ENCODE measurements at regions not wholly inside any gene's neighbourhood (a gene's known extent, or its start where the extent isn't known, plus 50 kb on each side); places are given as distances from the start of the nearest gene placed in this dataset.

DNA sequence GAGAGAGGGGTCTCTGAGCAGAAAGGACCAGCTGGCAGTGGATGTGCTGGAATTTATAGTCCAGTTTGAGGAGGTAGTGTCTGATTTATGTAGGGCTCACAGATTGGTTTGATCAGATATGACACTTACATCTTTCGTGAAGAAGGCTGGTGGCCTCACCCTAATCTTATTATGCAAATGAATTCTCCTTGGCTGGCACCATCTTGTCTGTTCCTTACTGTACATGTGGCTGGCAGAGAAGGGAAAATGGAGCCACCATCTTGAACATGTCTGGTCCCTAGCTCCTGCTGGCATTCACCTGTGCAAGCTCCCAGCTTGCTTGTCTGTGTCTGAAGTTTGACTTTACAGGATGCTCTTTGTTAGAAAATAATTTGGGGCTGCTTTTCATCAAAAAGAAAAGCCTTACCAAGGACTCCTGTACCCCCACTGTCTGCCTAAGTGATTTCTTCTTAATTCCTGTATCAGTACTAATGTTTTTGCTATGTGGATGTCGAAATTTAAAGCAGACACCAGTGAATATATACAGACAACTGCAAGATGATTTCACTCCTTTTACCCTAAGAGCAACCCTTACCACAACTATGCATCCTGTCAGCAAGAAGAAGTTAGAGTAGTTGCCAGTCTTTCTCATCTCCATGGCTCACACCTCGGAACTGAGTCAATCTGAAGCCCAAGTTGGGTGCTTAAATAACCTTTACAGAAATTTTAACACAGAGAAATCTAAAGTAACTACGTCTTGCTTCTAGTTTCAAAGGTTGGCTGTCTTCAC lies 322.0 kb upstream of the SEMA3D start:
- DNase-seq (ENCODE audit: low read depth): peak; percentile 53

GRCh38 chr7:85498031-85498430 lies 311.2 kb upstream of the SEMA3D start:
- DNase-seq (ENCODE audit: low read depth): no peak

GRCh38 chr7:85489498-85489897 lies 302.6 kb upstream of the SEMA3D start:
- peak; percentile 79 for DNase-seq (ENCODE audit: low read depth)

- no peak for DNase-seq (ENCODE audit: low read depth)
Observed at GRCh38 chr7:85488406-85488805, 301.6 kb upstream of the SEMA3D start.

DNA sequence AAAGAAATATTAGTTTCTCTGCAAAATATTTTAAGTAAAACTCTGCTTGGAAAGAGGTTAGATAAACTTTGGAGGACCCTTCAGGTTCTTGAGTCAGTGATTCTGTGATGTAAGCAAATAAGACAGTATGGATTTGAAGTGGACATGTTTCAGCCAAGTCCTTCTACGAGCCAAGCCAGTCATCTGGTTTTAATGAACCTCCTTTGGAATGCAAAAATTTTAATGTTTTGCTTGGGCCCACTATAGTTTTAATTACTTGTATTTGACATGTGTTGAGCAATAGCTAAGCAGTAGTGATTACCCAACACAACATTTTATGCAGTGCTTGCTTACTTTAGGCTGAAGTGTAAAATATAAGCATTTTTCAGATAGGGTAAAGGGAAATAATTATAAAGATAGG lies 296.3 kb upstream of the SEMA3D start:
- peak; percentile 30 for DNase-seq (ENCODE audit: low read depth)

- no peak for DNase-seq (ENCODE audit: low read depth)
Observed at GRCh38 chr7:85480666-85481065, 293.8 kb upstream of the SEMA3D start.

DNA sequence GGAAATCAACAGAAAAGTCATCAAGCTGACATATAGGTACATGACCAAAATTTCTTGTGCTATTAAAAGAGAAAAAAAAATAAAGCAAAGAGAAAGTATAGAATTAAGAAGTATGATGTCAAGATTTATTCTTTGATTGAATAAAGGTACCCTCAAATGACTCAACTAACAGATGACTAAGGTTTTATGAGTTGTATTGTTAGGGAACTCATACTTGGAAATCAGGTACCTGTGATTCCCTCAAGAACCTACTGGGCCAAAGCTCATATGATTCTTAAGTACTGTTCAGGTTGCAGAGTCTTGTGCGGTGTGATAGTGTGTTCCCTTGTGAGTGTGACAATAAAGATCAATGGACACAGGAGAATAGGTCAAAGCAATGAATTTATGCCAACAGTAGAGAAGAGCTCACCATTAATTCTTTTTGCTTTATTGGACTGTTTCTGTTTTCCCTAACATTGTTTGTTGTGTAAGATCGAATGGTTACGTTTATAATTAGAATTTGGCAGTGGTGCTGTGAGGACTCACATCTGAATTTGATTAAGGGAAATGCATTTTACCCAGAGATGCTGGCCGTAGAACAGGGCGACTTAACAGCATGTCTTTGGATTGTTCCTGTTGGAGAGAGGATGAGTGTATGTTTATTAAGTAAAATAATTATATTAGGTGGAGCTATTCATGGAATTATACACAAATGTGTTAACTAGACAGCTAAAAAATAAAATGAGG lies 293.2 kb upstream of the SEMA3D start:
- no peak for DNase-seq (ENCODE audit: low read depth)

DNA sequence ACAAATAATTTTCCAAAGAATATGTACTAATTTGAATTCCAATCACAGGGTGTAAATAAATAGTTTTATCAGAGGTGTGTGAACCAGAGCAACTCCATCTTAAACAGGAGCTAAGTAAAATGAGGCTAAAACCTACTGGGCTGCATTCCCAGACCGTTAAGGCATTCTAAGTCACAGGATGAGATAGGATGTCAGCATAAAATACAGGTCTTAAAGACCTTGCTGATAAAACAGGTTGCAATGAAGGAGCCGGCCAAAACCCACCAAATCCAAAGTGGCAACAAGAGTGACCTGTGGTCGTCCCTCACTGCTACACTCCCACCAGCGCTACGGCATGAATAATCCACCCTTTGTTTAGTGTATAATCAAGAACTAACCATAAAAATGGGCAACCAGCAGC lies 291.7 kb upstream of the SEMA3D start:
- DNase-seq (ENCODE audit: low read depth): no peak

DNA sequence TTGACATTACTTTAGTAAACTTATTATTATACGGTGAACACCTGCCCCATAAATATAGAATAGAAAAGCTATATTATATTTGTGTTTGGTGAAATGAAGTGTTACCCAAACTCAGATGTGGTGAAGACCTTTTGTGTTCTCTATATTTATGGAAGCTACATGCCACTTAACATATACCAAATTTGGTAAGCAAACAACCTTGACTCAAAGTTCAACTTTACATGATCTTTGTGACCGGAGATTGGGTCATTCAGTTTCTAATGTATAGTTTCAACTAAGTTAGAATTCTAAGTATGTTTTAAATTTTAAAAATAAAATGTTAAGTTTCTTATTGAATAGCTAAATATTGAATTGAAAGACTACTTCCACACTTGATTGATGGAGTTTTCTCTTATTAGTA lies 288.6 kb upstream of the SEMA3D start:
- DNase-seq (ENCODE audit: low read depth): no peak

DNA sequence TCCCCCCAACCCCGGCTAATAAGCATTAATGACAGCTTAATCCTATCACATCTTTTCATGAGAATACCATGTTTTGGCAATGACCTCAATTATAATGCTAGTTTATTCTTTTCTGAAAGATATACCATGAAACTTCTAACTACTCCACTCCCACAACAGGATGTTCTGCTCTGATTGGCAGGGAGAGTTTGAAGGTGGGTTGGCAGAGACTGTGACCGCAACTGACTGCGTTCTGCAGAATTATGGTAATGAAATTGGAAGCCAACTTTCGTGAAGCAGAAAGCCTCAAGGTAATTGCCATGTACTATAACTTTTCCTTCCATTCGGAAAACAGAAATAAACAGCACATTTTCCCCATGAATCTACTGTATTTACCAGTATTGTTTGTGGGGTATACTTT lies 288.2 kb upstream of the SEMA3D start:
- DNase-seq (ENCODE audit: low read depth): no peak

GRCh38 chr7:85474234-85474633 lies 287.4 kb upstream of the SEMA3D start:
- peak; percentile 6 for DNase-seq (ENCODE audit: low read depth)

DNA sequence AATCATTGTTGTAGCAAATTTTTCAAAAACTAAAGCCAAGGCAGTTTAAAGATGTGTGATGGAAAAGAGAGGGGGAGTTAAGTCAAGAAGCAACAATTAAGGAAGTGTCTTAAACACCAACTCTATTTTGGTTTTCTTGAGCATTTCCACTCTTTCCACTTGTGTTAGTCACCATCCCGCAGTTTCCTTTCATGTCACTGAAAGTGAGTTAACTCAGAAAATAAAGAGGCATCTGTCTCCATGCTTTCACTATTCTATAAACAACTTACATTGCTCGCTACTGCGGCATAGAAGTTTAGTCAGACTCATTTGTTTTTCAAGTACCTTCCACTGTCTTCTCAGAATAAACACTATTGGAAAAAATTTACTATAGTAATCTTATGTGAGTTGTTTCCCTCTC lies 284.9 kb upstream of the SEMA3D start:
- DNase-seq (ENCODE audit: low read depth): no peak

- no peak for DNase-seq (ENCODE audit: low read depth)
Observed at GRCh38 chr7:85471307-85471706, 284.5 kb upstream of the SEMA3D start.

DNA sequence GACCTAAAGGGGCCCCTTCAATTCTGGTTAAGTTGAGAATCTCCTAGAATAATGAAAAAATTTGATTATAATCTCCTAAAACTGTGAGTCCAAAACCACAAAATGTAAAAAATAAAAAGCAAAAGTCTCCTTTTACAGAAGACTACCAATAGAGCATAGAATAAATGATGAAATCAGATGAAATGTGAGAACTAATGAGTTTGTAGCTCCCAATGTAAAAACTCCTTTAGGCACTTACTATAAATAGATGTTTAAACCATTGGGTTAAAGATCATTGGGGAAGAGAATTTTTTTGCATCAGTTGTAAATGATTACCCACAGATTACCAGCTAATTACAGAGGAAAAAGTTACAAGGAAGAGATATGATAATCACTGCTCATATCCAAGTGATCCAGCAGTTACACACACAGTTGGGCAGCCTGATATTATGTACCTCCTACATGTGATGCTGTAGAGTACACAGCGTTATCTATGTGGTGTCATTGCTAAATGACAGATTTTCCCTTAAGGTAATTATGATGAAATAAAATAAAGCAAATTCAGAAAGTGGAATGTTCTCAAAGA lies 282.7 kb upstream of the SEMA3D start:
- DNase-seq (ENCODE audit: low read depth): no peak

DNA sequence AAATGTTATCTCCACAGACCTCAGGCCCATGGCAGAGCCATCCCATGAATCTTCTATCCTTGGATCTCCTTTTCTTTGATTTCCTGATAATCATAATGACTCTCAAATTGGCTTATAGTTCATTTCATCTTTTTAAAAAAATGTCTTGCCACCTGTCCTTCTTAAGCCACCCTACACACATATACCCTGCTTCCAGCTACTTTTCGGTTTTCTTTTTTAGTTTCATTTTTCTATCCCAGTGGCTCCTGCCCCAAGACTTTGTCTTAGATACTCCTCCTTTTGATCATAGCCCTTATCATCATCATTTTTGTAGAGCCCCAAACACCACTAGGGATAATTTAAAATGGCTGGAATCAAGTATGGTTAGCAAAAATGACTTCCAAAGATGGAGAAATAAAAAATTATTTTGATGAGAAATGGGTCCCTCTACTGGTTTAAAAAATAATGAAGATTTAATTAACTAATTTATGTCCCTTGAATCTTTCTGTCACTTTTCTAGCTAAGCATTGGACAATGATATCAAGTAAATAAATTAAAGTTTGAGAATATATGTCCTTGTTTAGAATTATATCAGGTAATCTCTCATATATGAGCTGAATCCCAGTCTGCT lies 277.3 kb upstream of the SEMA3D start:
- no peak for DNase-seq (ENCODE audit: low read depth)

DNA sequence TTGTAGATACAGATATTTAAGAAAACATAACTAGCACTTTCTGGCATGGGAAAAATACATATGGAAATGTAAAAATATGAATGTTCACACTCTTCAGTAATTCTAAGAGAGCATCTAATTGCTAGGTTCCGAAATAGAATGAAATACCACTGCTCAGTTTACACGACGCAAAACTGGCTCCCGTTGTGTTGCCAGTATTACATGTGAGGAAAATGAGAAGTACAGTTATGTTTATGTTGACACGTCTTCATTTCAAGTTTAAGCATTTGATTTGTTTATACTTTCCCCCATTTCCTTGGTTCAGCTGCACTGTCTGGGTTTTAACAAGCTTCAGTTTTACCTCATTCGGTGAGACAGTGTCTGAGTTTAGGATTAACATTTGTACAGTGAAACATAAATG lies 275.8 kb upstream of the SEMA3D start:
- no peak for DNase-seq (ENCODE audit: low read depth)

- no peak for DNase-seq (ENCODE audit: low read depth)
Observed at GRCh38 chr7:85457911-85458310, 271.1 kb upstream of the SEMA3D start.

- DNase-seq (ENCODE audit: low read depth): no peak
Observed at GRCh38 chr7:85456254-85456653, 269.4 kb upstream of the SEMA3D start.

- DNase-seq (ENCODE audit: low read depth): no peak
Observed at GRCh38 chr7:85454904-85455303, 268.0 kb upstream of the SEMA3D start.

DNA sequence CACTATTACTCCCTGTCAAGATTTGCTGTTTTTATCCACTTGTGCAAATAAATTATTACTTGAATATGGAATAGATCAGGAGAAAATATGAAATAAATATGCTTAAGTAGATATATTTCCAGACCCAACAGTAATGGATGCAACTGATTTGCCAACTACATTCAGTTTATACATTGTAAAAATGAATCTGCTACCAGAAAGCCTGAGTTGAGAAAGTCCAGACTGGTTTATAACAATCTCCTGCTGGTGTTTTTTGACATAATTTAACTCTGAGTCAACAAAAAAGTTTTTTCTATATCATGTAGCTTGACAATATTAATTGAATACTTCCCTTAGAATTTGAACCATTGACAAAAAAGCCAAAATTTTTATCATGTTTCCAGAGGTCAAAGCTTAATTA lies 265.8 kb upstream of the SEMA3D start:
- DNase-seq (ENCODE audit: low read depth): no peak

DNA sequence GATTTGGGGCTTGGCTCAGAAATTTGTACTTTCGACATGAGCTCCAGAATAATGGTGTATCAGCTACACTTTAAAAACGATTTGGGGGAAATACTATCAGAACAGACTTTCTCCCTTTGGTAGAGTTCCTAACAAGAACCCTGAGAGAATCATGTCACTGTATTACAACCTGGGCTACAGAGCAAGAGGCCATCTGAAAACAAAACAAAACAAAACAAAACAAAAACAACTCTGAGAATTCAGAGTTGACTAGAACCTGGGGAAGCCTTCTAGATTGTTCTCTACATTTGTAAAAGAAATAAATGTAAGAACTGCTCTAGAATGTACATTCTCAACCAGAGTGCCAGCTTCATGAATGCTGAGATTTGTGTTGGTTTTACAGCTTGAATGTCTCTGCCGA lies 262.6 kb upstream of the SEMA3D start:
- DNase-seq (ENCODE audit: low read depth): no peak

DNA sequence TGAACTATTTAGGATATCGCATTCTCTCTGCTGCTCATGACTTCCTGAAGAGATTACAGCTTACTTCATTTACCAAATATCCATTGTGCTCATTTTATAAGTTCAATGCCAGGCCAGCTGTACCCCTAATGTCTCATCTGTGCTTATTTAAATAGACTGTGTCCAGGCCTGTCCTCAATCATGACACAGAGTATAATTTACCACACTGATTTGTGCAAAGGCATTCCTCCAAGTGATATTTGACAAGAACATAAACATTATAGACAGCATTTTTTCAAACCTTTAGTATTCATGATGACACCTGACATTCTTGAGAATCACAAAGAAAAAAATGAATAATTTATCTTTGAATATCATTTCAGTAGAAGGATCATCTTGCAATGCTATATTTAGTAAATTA lies 260.1 kb upstream of the SEMA3D start:
- no peak for DNase-seq (ENCODE audit: low read depth)

GRCh38 chr7:85426487-85426960 lies 239.7 kb upstream of the SEMA3D start:
- no peak for DNase-seq (ENCODE audit: low read depth)

Measured in HS-5 (cell line).